ENCODE measurements at regions not wholly inside any gene's neighbourhood (a gene's known extent, or its start where the extent isn't known, plus 50 kb on each side); places are given as distances from the start of the nearest gene placed in this dataset.

DNA sequence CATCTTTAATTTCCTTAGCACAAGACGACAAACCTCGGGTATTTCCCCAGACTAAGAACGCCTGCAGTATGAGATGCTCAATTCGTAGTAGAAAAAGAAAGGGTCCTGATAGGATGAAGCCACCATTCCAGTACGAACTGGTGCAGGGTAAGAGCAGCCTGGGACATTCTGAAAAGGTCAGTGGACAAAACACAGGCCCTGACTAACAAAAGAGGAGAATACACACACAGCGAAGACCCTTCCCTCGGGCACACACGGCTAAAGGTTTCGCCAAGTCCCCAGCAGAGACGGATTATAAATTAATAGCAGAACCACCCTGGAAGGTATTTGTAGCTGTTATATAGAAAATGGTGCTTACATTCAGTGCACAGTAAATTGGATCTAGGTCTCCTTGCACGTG, 137.6 kb downstream of the SKIDA1 start (continued):
- no peak for TF ChIP-seq SIN3A (IDR thresholded peaks at IDR 0.05; ENCODE audit: low read depth, low read length)

DNA sequence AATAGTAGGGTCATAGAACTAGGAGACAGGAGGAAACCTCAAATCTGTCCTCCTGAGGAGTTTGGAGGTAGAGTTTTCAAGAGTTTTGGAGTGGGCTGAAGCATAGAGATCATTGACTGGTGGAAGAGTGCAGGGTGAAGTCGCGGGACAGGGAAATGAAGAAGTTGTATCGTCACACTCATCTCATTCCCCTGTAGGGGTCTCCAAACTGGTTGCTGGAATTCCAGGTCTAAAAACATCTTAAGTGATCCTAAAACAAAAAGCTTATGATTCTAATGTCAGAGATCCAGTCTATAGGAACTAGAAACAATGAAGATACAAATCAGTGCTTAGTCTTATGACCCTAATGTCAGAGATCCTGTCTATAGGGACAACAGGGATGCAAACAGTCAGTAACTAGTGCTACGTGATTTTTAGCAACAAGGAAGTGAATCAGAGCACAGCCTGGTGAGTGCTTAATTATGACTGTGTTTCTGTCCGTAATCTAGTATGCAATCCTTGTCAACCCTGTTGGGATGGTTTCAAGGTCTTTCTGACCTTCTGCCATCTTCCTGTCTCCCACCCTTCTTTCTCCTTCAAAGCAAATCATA, 139.4 kb downstream of the SKIDA1 start:
- Histone ChIP-seq H3K27me3 (replicated peaks in 1 of 2; ENCODE audit: control insufficient read depth in 2 of 2, insufficient read depth in 2 of 2, low read length in 1 of 2) (no peaks in the 10 kb centered on the region; a peak in 1 of 4 replicates), H3K4me2 (ENCODE audit: control insufficient read depth, insufficient read depth) (no peak overlapping the region), H3K9me3 (replicated peaks; ENCODE audit: control insufficient read depth, insufficient read depth, low read length) (no peaks in the 10 kb centered on the region), H2AFZ (ENCODE audit: control insufficient read depth, low read depth, low read length) (no peak overlapping the region), H3K4me3 (no peak overlapping the region), H3K4me1 (ENCODE audit: control insufficient read depth, insufficient read depth, low read length) (no peaks in the 10 kb centered on the region), H3K9ac (ENCODE audit: control insufficient read depth, insufficient read depth, low read length) (no peak overlapping the region), H3K79me2 (ENCODE audit: control insufficient read depth, insufficient read depth, low read length) (no peaks in the 10 kb centered on the region), H3K27ac (ENCODE audit: control insufficient read depth, insufficient read depth) (no peak overlapping the region), H4K20me1 (ENCODE audit: control insufficient read depth, insufficient read depth) (no peaks in the 10 kb centered on the region), H3K36me3 (ENCODE audit: control insufficient read depth in 2 of 2, insufficient read depth in 2 of 2, low read length in 1 of 2) (no peaks in the 10 kb centered on the region)
- RAD21 ChIA-PET (ENCODE audit: unreplicated experiment), result no interaction called here
- CTCF ChIA-PET, result no interaction called here
- 44% methylated on average over 5 of the region's 5 CpGs for WGBS (ENCODE audit: insufficient coverage, insufficient replicate concordance, low lambda C conversion rate, missing lambda C conversion rate)
- in situ Hi-C loops (cut with MboI) (no loop called here), intact Hi-C loops (cut with micrococcal nuclease; ENCODE audit: unreplicated experiment) (no loop called here)
- POLR2A ChIA-PET, result no interaction called here
- no peak for ATAC-seq
- no peak for DNase-seq (ENCODE audit: low read depth, low spot score)
- peak; percentile 18 for FAIRE-seq
- TF ChIP-seq, protein P1, sequence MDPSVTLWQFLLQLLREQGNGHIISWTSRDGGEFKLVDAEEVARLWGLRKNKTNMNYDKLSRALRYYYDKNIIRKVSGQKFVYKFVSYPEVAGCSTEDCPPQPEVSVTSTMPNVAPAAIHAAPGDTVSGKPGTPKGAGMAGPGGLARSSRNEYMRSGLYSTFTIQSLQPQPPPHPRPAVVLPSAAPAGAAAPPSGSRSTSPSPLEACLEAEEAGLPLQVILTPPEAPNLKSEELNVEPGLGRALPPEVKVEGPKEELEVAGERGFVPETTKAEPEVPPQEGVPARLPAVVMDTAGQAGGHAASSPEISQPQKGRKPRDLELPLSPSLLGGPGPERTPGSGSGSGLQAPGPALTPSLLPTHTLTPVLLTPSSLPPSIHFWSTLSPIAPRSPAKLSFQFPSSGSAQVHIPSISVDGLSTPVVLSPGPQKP (IDR thresholded peaks at IDR 0.05; ENCODE audit: low read depth, low read length), result no peak
- TF ChIP-seq CBX3 (IDR thresholded peaks at IDR 0.05; ENCODE audit: borderline replicate concordance, low read depth), result no peak
- TF ChIP-seq, protein P2, sequence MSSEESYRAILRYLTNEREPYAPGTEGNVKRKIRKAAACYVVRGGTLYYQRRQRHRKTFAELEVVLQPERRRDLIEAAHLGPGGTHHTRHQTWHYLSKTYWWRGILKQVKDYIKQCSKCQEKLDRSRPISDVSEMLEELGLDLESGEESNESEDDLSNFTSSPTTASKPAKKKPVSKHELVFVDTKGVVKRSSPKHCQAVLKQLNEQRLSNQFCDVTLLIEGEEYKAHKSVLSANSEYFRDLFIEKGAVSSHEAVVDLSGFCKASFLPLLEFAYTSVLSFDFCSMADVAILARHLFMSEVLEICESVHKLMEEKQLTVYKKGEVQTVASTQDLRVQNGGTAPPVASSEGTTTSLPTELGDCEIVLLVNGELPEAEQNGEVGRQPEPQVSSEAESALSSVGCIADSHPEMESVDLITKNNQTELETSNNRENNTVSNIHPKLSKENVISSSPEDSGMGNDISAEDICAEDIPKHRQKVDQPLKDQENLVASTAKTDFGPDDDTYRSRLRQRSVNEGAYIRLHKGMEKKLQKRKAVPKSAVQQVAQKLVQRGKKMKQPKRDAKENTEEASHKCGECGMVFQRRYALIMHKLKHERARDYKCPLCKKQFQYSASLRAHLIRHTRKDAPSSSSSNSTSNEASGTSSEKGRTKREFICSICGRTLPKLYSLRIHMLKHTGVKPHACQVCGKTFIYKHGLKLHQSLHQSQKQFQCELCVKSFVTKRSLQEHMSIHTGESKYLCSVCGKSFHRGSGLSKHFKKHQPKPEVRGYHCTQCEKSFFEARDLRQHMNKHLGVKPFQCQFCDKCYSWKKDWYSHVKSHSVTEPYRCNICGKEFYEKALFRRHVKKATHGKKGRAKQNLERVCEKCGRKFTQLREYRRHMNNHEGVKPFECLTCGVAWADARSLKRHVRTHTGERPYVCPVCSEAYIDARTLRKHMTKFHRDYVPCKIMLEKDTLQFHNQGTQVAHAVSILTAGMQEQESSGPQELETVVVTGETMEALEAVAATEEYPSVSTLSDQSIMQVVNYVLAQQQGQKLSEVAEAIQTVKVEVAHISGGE (CRISPR knock-in tag; IDR thresholded peaks at IDR 0.05), result no peak
- TF ChIP-seq, protein P3, sequence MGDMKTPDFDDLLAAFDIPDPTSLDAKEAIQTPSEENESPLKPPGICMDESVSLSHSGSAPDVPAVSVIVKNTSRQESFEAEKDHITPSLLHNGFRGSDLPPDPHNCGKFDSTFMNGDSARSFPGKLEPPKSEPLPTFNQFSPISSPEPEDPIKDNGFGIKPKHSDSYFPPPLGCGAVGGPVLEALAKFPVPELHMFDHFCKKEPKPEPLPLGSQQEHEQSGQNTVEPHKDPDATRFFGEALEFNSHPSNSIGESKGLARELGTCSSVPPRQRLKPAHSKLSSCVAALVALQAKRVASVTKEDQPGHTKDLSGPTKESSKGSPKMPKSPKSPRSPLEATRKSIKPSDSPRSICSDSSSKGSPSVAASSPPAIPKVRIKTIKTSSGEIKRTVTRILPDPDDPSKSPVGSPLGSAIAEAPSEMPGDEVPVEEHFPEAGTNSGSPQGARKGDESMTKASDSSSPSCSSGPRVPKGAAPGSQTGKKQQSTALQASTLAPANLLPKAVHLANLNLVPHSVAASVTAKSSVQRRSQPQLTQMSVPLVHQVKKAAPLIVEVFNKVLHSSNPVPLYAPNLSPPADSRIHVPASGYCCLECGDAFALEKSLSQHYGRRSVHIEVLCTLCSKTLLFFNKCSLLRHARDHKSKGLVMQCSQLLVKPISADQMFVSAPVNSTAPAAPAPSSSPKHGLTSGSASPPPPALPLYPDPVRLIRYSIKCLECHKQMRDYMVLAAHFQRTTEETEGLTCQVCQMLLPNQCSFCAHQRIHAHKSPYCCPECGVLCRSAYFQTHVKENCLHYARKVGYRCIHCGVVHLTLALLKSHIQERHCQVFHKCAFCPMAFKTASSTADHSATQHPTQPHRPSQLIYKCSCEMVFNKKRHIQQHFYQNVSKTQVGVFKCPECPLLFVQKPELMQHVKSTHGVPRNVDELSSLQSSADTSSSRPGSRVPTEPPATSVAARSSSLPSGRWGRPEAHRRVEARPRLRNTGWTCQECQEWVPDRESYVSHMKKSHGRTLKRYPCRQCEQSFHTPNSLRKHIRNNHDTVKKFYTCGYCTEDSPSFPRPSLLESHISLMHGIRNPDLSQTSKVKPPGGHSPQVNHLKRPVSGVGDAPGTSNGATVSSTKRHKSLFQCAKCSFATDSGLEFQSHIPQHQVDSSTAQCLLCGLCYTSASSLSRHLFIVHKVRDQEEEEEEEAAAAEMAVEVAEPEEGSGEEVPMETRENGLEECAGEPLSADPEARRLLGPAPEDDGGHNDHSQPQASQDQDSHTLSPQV (IDR thresholded peaks at IDR 0.05), result no peak
- TF ChIP-seq, protein P4, sequence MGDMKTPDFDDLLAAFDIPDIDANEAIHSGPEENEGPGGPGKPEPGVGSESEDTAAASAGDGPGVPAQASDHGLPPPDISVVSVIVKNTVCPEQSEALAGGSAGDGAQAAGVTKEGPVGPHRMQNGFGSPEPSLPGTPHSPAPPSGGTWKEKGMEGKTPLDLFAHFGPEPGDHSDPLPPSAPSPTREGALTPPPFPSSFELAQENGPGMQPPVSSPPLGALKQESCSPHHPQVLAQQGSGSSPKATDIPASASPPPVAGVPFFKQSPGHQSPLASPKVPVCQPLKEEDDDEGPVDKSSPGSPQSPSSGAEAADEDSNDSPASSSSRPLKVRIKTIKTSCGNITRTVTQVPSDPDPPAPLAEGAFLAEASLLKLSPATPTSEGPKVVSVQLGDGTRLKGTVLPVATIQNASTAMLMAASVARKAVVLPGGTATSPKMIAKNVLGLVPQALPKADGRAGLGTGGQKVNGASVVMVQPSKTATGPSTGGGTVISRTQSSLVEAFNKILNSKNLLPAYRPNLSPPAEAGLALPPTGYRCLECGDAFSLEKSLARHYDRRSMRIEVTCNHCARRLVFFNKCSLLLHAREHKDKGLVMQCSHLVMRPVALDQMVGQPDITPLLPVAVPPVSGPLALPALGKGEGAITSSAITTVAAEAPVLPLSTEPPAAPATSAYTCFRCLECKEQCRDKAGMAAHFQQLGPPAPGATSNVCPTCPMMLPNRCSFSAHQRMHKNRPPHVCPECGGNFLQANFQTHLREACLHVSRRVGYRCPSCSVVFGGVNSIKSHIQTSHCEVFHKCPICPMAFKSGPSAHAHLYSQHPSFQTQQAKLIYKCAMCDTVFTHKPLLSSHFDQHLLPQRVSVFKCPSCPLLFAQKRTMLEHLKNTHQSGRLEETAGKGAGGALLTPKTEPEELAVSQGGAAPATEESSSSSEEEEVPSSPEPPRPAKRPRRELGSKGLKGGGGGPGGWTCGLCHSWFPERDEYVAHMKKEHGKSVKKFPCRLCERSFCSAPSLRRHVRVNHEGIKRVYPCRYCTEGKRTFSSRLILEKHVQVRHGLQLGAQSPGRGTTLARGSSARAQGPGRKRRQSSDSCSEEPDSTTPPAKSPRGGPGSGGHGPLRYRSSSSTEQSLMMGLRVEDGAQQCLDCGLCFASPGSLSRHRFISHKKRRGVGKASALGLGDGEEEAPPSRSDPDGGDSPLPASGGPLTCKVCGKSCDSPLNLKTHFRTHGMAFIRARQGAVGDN (IDR thresholded peaks at IDR 0.05), result no peak
- SMC1A ChIA-PET (ENCODE audit: uncharacterized antibody, unreplicated experiment), result no interaction called here
- no TSS peak for BruUV-seq (replicated peaks)
